Natural killer cell (primary cell): ENCODE measurements at regions not wholly inside any gene's neighbourhood (a gene's known extent, or its start where the extent isn't known, plus 50 kb on each side); places are given as distances from the start of the nearest gene placed in this dataset.

ENCODE experiments used
- ATAC-seq, 3 donors: fragments of 150-1000 bp in 2 of 3; fragments of 200-7000 bp in 1 of 3; cut with Tn5 transposase; 1 replicate in 1 of 3; 2 replicates in 2 of 3; pipeline ENCODE4 v1.10.0; 2021; ENCODE audit warnings: mild to moderate bottlenecking in 2 of 3, moderate library complexity in 2 of 3
- DNase-seq, 2 donors: peaks; one replicate each; pipeline versions ENCODE4 v3.0.0 to v3.0.0-alpha.2; 2013 to 2021; ENCODE audit warnings: mixed read lengths in 1 of 2
- H3K27ac ChIP-seq: one replicate; pipeline ENCODE4 v1.5.1; 2013; ENCODE audit warnings: mild to moderate bottlenecking, low read length
- H3K27me3 ChIP-seq: one replicate; pipeline ENCODE4 v1.6.1; 2013; ENCODE audit warnings: low read length; ENCODE audit not compliant: control insufficient read depth, insufficient read depth
- H3K36me3 ChIP-seq: one replicate; pipeline ENCODE4 v1.6.1; 2013; ENCODE audit warnings: low read length; ENCODE audit not compliant: control insufficient read depth, insufficient read depth
- H3K4me1 ChIP-seq: one replicate; pipeline ENCODE4 v1.6.1; 2013; ENCODE audit warnings: low read length; ENCODE audit not compliant: control insufficient read depth, insufficient read depth
- H3K4me3 ChIP-seq: one replicate; pipeline ENCODE4 v1.5.1; 2013; ENCODE audit warnings: low read length
- H3K9me3 ChIP-seq: one replicate; pipeline ENCODE4 v1.6.1; 2013; ENCODE audit warnings: low read length; ENCODE audit not compliant: control insufficient read depth, insufficient read depth
- H3K27ac Mint-ChIP-seq, 2 donors: one replicate each; pipeline ENCODE4 v1.8.0; 2022; ENCODE audit warnings: mild to moderate bottlenecking in 2 of 2, mixed read lengths in 2 of 2, moderate library complexity in 1 of 2
- H3K27me3 Mint-ChIP-seq, 2 donors: one replicate each; pipeline ENCODE4 v1.8.0; 2022; ENCODE audit warnings: low read depth in 2 of 2, mixed read lengths in 2 of 2
- H3K36me3 Mint-ChIP-seq: one replicate; pipeline ENCODE4 v1.8.0; 2022; ENCODE audit warnings: mixed read lengths
- H3K4me1 Mint-ChIP-seq, 2 donors: one replicate each; pipeline ENCODE4 v1.8.0; 2022; ENCODE audit warnings: mixed read lengths in 2 of 2
- H3K4me3 Mint-ChIP-seq: one replicate; pipeline ENCODE4 v1.8.0; 2022; ENCODE audit warnings: mild to moderate bottlenecking, moderate library complexity, mixed read lengths
- H3K9me3 Mint-ChIP-seq, 2 donors: one replicate each; pipeline ENCODE4 v1.8.0; 2022; ENCODE audit warnings: mixed read lengths in 2 of 2
- WGBS: methylation state at CpG from one replicate; pipeline ENCODE4 v1.1.7; 2013; ENCODE audit warnings: missing lambda C conversion rate; ENCODE audit not compliant: insufficient coverage; 5-methylcytosine and 5-hydroxymethylcytosine counted together
- intact Hi-C: fragments of 100-400 bp; cut with micrococcal nuclease; formaldehyde crosslinking; loops from one replicate; pipeline ENCODE4 v1.14.2; 2022
- TF ChIP-seq, protein P1 (sequence below): fragments of 200-600 bp; IDR thresholded peaks from one replicate; pipeline ENCODE4 v1.8.0; 2022; ENCODE audit warnings: antibody characterized with exemption

DNA sequence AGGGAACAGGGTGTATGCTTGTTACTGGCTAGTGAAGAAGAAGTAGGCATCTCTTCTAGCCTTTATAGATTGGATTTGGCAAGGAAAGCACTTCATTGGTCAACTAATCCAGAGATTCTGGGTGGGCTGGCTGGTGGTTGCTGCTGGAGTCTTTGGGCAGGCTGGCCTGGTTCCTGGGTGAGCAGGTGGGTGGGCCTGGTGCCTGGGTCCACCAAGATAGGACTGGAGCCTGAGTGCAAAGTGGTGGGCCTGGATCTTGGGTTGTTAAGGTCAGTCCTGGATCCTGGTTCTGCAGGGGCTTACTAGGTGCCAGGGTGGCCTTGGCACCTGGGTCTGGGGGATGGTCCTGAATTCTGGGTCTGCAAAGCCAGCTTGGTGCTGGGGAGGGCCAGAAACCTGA is 482.4 kb upstream of the GHITM start:
- intact Hi-C loops, result no loop called here
- Histone ChIP-seq H3K27me3 (no peaks in the 10 kb centered on the region), H3K36me3 (no peaks in the 10 kb centered on the region), H3K4me3 (no peak overlapping the region), H3K4me1 (no peaks in the 10 kb centered on the region), H3K27ac (no peak overlapping the region), H3K9me3 (no peaks in the 10 kb centered on the region)
- H3K4me3 Mint-ChIP-seq, result no peak overlapping the region
- H3K27ac Mint-ChIP-seq, result no peak overlapping the region
- ATAC-seq, result no peak
- H3K27me3 Mint-ChIP-seq, result no peaks in the 10 kb centered on the region
- peaks cover 10 to 15% of the 10 kb centered on the region in 2 donors for H3K9me3 Mint-ChIP-seq
- H3K36me3 Mint-ChIP-seq, result no peaks in the 10 kb centered on the region
- TF ChIP-seq, protein P1, sequence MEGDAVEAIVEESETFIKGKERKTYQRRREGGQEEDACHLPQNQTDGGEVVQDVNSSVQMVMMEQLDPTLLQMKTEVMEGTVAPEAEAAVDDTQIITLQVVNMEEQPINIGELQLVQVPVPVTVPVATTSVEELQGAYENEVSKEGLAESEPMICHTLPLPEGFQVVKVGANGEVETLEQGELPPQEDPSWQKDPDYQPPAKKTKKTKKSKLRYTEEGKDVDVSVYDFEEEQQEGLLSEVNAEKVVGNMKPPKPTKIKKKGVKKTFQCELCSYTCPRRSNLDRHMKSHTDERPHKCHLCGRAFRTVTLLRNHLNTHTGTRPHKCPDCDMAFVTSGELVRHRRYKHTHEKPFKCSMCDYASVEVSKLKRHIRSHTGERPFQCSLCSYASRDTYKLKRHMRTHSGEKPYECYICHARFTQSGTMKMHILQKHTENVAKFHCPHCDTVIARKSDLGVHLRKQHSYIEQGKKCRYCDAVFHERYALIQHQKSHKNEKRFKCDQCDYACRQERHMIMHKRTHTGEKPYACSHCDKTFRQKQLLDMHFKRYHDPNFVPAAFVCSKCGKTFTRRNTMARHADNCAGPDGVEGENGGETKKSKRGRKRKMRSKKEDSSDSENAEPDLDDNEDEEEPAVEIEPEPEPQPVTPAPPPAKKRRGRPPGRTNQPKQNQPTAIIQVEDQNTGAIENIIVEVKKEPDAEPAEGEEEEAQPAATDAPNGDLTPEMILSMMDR, result no peak
- no peaks in the 10 kb centered on the region for H3K4me1 Mint-ChIP-seq
- no peak for DNase-seq

DNA sequence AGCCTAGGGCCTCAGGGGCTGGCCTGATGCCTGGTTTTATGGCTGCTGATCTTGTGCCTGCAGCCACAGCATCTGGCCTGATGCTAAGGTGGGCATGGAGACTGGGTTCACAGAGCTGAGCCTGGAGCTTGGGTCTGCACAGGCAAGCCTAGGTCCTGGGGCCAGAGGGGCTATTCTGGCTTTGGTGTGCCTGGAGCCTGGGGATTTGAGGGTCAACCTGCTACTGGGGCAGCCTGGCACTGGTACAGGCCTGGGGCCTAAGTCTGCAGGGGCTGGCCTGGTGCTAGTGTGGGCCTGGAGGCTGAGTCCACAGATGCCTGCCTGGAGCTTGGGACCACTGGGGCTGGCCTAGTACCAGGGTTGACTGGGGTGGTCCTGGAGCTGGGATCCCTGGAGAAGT is 481.8 kb upstream of the GHITM start:
- H3K36me3 Mint-ChIP-seq, result no peaks in the 10 kb centered on the region
- H3K9me3 Mint-ChIP-seq, result peaks cover 12 to 15% of the 10 kb centered on the region in 2 donors
- Histone ChIP-seq H3K27ac (no peak overlapping the region), H3K36me3 (no peaks in the 10 kb centered on the region), H3K4me3 (no peak overlapping the region), H3K4me1 (no peaks in the 10 kb centered on the region), H3K27me3 (no peaks in the 10 kb centered on the region), H3K9me3 (no peaks in the 10 kb centered on the region)
- no peaks in the 10 kb centered on the region for H3K4me1 Mint-ChIP-seq
- H3K4me3 Mint-ChIP-seq, result no peak overlapping the region
- TF ChIP-seq, protein P1, result no peak
- DNase-seq, result no peak
- intact Hi-C loops, result no loop called here
- no peak for ATAC-seq
- no peak overlapping the region for H3K27ac Mint-ChIP-seq
- H3K27me3 Mint-ChIP-seq, result no peaks in the 10 kb centered on the region

DNA sequence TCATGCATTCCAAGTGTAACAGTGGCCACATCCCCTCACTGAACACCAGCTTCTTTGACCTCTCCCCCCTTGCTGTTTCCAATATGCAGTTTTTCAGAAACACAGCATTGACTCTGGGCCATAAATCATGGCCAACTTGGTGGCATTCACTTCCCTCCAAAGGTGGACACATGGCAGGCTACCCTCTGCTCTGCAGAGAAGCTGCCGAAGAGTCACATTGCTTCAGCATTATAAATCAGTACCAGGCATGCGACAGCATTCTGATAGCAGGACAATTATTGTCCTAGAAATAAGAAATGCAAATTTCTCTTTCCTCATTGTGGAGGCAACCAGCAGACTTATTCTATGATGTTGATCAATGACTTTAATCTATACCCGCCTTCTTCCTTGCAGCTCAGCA is 475.4 kb upstream of the GHITM start:
- no peak for ATAC-seq
- 75% methylated on average over 3 of the region's 3 CpGs for WGBS

DNA sequence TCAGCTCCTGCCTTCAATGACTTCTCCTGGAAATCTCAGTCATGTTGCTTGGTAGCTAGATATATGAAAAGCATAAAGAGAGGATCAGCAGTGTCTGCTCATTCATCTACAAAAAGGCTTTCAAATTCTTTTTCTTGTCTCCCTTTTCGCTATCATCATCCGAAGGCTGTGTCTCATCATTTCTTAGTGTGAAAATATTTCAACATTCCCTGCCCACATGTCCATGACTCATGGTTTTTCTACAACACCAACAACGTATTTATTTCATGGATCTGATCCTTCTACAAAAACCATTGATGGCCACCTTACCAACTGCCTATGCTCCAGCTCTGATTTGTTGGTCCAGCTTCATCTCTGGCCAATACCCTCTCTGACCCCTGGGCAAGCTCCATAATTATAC is 472.5 kb upstream of the GHITM start:
- Mint-ChIP-seq H3K9me3 (peaks cover 2 to 5% of the 10 kb centered on the region in 2 donors), H3K36me3 (no peaks in the 10 kb centered on the region), H3K27me3 (no peaks in the 10 kb centered on the region), H3K4me1 (no peaks in the 10 kb centered on the region), H3K4me3 (no peak overlapping the region), H3K27ac (no peak overlapping the region)
- Histone ChIP-seq H3K4me1 (no peaks in the 10 kb centered on the region), H3K9me3 (no peaks in the 10 kb centered on the region), H3K27ac (no peak overlapping the region), H3K4me3 (no peak overlapping the region), H3K27me3 (no peaks in the 10 kb centered on the region), H3K36me3 (no peaks in the 10 kb centered on the region)
- WGBS, result 79% methylated on average over 3 of the region's 3 CpGs
- TF ChIP-seq, protein P1, result no peak
- ATAC-seq (no peak), DNase-seq (no peak)
- intact Hi-C loops, result no loop called here

More for the DNA sequence above, 475.4 kb upstream of the GHITM start:
- Mint-ChIP-seq H3K4me1 (no peaks in the 10 kb centered on the region), H3K9me3 (peaks cover 4 to 6% of the 10 kb centered on the region in 2 donors), H3K27me3 (no peaks in the 10 kb centered on the region), H3K36me3 (no peaks in the 10 kb centered on the region), H3K4me3 (no peak overlapping the region), H3K27ac (no peak overlapping the region)
- intact Hi-C loops, result no loop called here
- TF ChIP-seq, protein P1, result no peak
- no peak overlapping the region for H3K4me3 ChIP-seq
- no peaks in the 10 kb centered on the region for H3K27me3 ChIP-seq
- no peaks in the 10 kb centered on the region for H3K4me1 ChIP-seq
- DNase-seq, result no peak
- H3K27ac ChIP-seq, result no peak overlapping the region
- no peaks in the 10 kb centered on the region for H3K9me3 ChIP-seq
- no peaks in the 10 kb centered on the region for H3K36me3 ChIP-seq
